SU-DHL-6 (cell line): ENCODE measurements at regions not wholly inside any gene's neighbourhood (a gene's known extent, or its start where the extent isn't known, plus 50 kb on each side); places are given as distances from the start of the nearest gene placed in this dataset.

Experiments
- H2AFZ ChIP-seq: fragments of 200-600 bp; sonication (generic); 2 replicates; pipeline ENCODE4 v1.6.1; 2014; ENCODE audit warnings: low read depth, mild to moderate bottlenecking, moderate library complexity, mixed read lengths, antibody characterized with exemption, low read length; ENCODE audit not compliant: severe bottlenecking
- H3F3A ChIP-seq: fragments of 200-600 bp; shearing (Covaris generic); 2 replicates; pipeline ENCODE4 v1.6.0; 2016; ENCODE audit warnings: antibody characterized with exemption, mild to moderate bottlenecking; ENCODE audit not compliant: insufficient read depth
- H3K27ac ChIP-seq: fragments of 200-600 bp; sonication (generic); 2 replicates; pipeline ENCODE4 v1.5.1; 2016; ENCODE audit warnings: low read depth, mild to moderate bottlenecking, low read length, moderate library complexity, mixed read lengths
- H3K27me3 ChIP-seq: fragments of 200-600 bp; sonication (generic), shearing (Covaris generic); 2 replicates; pipeline ENCODE4 v1.6.0; 2014; ENCODE audit warnings: mild to moderate bottlenecking, low read length
- H3K36me3 ChIP-seq: fragments of 200-600 bp; sonication (generic); 2 replicates; pipeline ENCODE4 v1.6.1; 2014; ENCODE audit warnings: mild to moderate bottlenecking, low read length, mixed read lengths
- H3K4me2 ChIP-seq: fragments of 300-600, 200-600 bp; shearing (Covaris generic), sonication (generic); 2 replicates; pipeline ENCODE4 v1.6.0; 2014; ENCODE audit warnings: low read length, low read depth, mild to moderate bottlenecking; ENCODE audit not compliant: poor library complexity, severe bottlenecking
- H3K4me3 ChIP-seq: fragments of 200-600 bp; sonication (generic); 2 replicates; pipeline ENCODE4 v1.5.1; 2014; ENCODE audit warnings: antibody characterized with exemption, low read length, mild to moderate bottlenecking, mixed read lengths; ENCODE audit not compliant: insufficient read depth, poor library complexity, severe bottlenecking
- H3K79me2 ChIP-seq: fragments of 200-600 bp; sonication (generic); 2 replicates; pipeline ENCODE4 v1.6.1; 2014; ENCODE audit warnings: mild to moderate bottlenecking, low read length, moderate library complexity; ENCODE audit not compliant: insufficient read depth
- H3K9ac ChIP-seq: fragments of 200-600 bp; sonication (generic); 2 replicates; pipeline ENCODE4 v1.7.0; 2014; ENCODE audit warnings: mild to moderate bottlenecking, low read length
- H3K9me2 ChIP-seq: fragments of 200-600 bp; sonication (generic); replicated peaks from 2 replicates; pipeline ENCODE4 v1.6.1; 2014; ENCODE audit warnings: low read length; ENCODE audit not compliant: insufficient read depth
- H3K9me3 ChIP-seq: fragments of 200-600 bp; sonication (generic); 2 replicates; pipeline ENCODE4 v1.6.1; 2014; ENCODE audit warnings: low read length, mixed read lengths; ENCODE audit not compliant: insufficient read depth
- H4K20me1 ChIP-seq: fragments of 200-600 bp; sonication (generic); 2 replicates; pipeline ENCODE4 v1.6.1; 2014; ENCODE audit warnings: low read depth, mild to moderate bottlenecking, antibody characterized with exemption, low read length, moderate library complexity, mixed read lengths
- CTCF ChIP-seq: fragments of 200-600 bp; sonication (generic); IDR thresholded peaks from one replicate; pipeline ENCODE4 v1.5.1; 2017; ENCODE audit warnings: antibody characterized with exemption, mild to moderate bottlenecking, low read length, moderate library complexity; ENCODE audit not compliant: insufficient read depth, poor library complexity, severe bottlenecking
- EZH2phosphoT487 ChIP-seq: fragments of 200-600 bp; sonication (generic), shearing (Covaris generic); conservative IDR thresholded peaks from 2 replicates; pipeline ENCODE4 v1.6.1; 2018; ENCODE audit warnings: mild to moderate bottlenecking, antibody characterized with exemption, low read length, moderate library complexity, mixed read lengths

- no peaks in the 10 kb centered on the region for H3K79me2 ChIP-seq
- H3K9me3 ChIP-seq = no peaks in the 10 kb centered on the region
- no peak overlapping the region for H3K4me3 ChIP-seq
- no peaks in the 10 kb centered on the region for H3K36me3 ChIP-seq
- no peak overlapping the region for H3K4me2 ChIP-seq
- no peak overlapping the region for H3K9ac ChIP-seq
- no peaks in the 10 kb centered on the region for H3K27me3 ChIP-seq
- H3F3A ChIP-seq = no peaks in the 10 kb centered on the region
- TF ChIP-seq CTCF (no peak), EZH2phosphoT487 (no peak)
- H3K27ac ChIP-seq = no peak overlapping the region
- H3K9me2 ChIP-seq = no peaks in the 10 kb centered on the region
- no peak overlapping the region for H2AFZ ChIP-seq
- H4K20me1 ChIP-seq = no peaks in the 10 kb centered on the region
These were observed 295.3 kb downstream of the UQCRFS1 start for GRCh38 chr19:28917621-28918020.

GRCh38 chr19:28915737-28916460 is 297.1 kb downstream of the UQCRFS1 start:
- H3K9me2 ChIP-seq = no peaks in the 10 kb centered on the region
- no peaks in the 10 kb centered on the region for H3K9me3 ChIP-seq
- no peak overlapping the region for H3K9ac ChIP-seq
- no peak overlapping the region for H3K4me3 ChIP-seq
- H3K27me3 ChIP-seq = no peaks in the 10 kb centered on the region
- no peaks in the 10 kb centered on the region for H4K20me1 ChIP-seq
- no peaks in the 10 kb centered on the region for H3F3A ChIP-seq
- no peak overlapping the region for H3K4me2 ChIP-seq
- H3K36me3 ChIP-seq = no peaks in the 10 kb centered on the region
- H3K27ac ChIP-seq = no peak overlapping the region
- H3K79me2 ChIP-seq = no peaks in the 10 kb centered on the region
- no peak overlapping the region for H2AFZ ChIP-seq
- TF ChIP-seq CTCF (no peak), EZH2phosphoT487 (no peak)

- Histone ChIP-seq H3K9me3 (no peaks in the 10 kb centered on the region), H3K27ac (no peak overlapping the region), H3F3A (no peaks in the 10 kb centered on the region), H3K9ac (no peak overlapping the region), H3K4me2 (no peak overlapping the region), H3K9me2 (no peaks in the 10 kb centered on the region), H3K4me3 (no peak overlapping the region), H3K79me2 (no peaks in the 10 kb centered on the region), H3K36me3 (no peaks in the 10 kb centered on the region), H2AFZ (no peak overlapping the region), H3K27me3 (no peaks in the 10 kb centered on the region), H4K20me1 (no peaks in the 10 kb centered on the region)
- TF ChIP-seq EZH2phosphoT487 = no peak
- TF ChIP-seq CTCF = no peak
These were observed 297.7 kb downstream of the UQCRFS1 start for GRCh38 chr19:28915202-28915601.
